Choroid plexus epithelial cell (primary cell): ENCODE measurements at regions not wholly inside any gene's neighbourhood (a gene's known extent, or its start where the extent isn't known, plus 50 kb on each side); places are given as distances from the start of the nearest gene placed in this dataset.

ENCODE experiments used
- DNase-seq: peaks from one replicate; pipeline ENCODE4 v3.0.0-alpha.2; 2010; ENCODE audit warnings: low read depth
- H3K4me3 ChIP-seq: 2 replicates; pipeline ENCODE4 v1.5.1; 2011; ENCODE audit warnings: low read depth, mild to moderate bottlenecking, control low read depth, low read length, moderate library complexity
- CTCF ChIP-seq: conservative IDR thresholded peaks from 2 replicates; pipeline ENCODE4 v1.5.1; 2011; ENCODE audit warnings: low read depth, mild to moderate bottlenecking, control low read depth, inconsistent platforms, low read length, moderate library complexity

- no peak for DNase-seq
- no peak for TF ChIP-seq CTCF
- no peak overlapping the region for H3K4me3 ChIP-seq
These were observed 158.2 kb downstream of the OLFM1 start for GRCh38 chr9:135245482-135246247.

GRCh38 chr9:135246248-135247205 is 159.1 kb downstream of the OLFM1 start:
- TF ChIP-seq CTCF: no peak
- no peak for DNase-seq
- no peak overlapping the region for H3K4me3 ChIP-seq

DNA sequence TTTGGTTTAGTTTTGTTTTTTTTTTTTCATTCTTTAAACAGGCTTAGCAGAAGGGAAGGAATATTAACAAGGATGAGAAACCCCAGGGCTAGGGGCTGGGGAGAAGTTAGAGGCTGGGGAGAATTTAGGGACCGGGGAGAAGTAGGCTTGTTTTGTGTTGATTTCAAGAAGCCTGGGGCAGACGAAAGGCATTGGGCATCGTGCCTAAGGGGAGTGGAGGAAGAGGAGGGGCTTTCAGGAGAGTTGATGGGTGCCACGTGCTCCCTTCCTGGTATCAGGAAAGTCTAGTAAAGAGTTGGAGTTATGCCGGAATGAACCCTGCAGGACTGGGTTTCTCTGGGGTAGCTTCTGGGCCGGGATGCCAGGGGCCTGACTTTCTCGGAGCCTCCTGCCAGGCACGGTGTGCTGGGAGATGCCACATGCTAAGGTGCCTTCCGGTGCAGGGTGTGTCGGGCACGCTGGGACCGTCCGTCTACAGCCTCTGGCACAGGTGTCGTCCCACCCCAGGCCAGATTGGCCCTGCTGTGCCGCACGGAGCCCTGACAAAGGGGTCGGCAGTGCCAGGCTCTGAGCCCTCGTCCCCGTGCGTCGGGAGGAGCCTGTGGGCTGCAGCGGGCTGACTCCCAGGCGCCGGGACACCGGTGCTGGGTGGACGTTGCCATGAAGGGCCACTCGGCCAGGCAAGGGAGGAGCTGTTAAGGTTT is 159.9 kb downstream of the OLFM1 start:
- TF ChIP-seq CTCF: no peak
- no peak for DNase-seq
- H3K4me3 ChIP-seq: no peak overlapping the region

- DNase-seq: no peak
- no peak for TF ChIP-seq CTCF
- no peak overlapping the region for H3K4me3 ChIP-seq
These were observed 160.6 kb downstream of the OLFM1 start for GRCh38 chr9:135248111-135248510.

DNA sequence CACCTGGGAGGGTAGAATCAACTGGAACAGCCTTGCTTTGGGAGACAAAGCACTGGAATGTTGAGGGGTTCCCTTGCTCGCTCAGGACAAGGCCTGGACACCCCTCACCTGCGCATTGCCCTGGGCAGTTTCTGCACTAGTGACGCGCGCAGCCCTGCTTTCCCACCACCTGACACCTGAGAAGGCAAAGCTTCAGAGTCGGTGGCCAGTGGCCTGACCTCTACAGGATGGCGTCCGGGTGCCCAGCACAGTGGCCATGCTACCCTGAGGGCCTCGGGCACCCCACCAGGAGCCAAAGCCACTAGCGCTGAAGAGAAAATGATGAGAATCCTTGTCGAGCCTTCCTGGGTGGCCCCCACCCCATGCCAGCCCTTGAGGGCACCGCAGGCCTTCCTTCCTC is 161.3 kb downstream of the OLFM1 start:
- no peak for TF ChIP-seq CTCF
- no peak overlapping the region for H3K4me3 ChIP-seq
- no peak for DNase-seq

DNA sequence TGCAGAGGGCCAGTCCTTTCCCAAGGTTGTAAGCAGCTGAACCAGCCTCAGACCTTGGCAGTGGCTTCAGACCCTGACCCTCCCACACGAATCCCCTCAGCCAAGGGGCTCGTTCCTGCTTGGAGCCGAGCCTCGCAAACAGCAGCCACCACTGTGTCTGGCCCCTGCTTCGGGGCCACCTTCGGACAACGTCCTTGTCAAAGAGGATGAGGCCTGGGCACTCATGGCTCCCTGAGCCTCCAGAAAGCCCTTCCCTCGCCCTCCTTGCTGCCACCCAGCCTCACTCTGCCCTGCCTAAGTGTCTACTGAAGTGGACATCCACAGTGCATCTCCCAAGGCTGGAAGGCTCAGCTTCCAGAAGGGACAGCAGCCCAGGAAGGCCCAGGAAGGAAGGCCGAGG is 161.7 kb downstream of the OLFM1 start:
- H3K4me3 ChIP-seq: no peak overlapping the region
- no peak for DNase-seq
- TF ChIP-seq CTCF: no peak
